ENCODE measurements at regions not wholly inside any gene's neighbourhood (a gene's known extent, or its start where the extent isn't known, plus 50 kb on each side); places are given as distances from the start of the nearest gene placed in this dataset.
A peak's percentile ranks its signal among the peaks of the same experiment; 100 is the strongest.

GRCh38 chr6:156181506-156181905 is 595.7 kb upstream of the ARID1B start:
- Histone ChIP-seq H3K4me1 (ENCODE audit: control insufficient read depth in 2 of 2, insufficient read depth in 2 of 2, low read length in 2 of 2) (no peaks in the 10 kb centered on the region), H3K36me3 (ENCODE audit: control insufficient read depth in 2 of 2, insufficient read depth in 2 of 2, low read length in 1 of 2) (no peaks in the 10 kb centered on the region), H3K9me3 (ENCODE audit: control insufficient read depth in 2 of 2, insufficient read depth in 1 of 2, low read length in 1 of 2) (no peaks in the 10 kb centered on the region), H3K4me3 (ENCODE audit: low read length in 2 of 2) (no peak overlapping the region), H3K27ac (ENCODE audit: low read depth in 1 of 2, low read length in 1 of 2) (no peak overlapping the region), H3K27me3 (ENCODE audit: control insufficient read depth in 2 of 2, insufficient read depth in 1 of 2, low read length in 1 of 2) (no peaks in the 10 kb centered on the region)
- 98% methylated on average over 6 of the region's 6 CpGs for WGBS
- no peak for DNase-seq (ENCODE audit: low read depth in 6 of 9, low spot score in 9 of 9)

- Histone ChIP-seq H3K4me1 (ENCODE audit: control insufficient read depth in 2 of 2, insufficient read depth in 2 of 2, low read length in 2 of 2) (no peaks in the 10 kb centered on the region), H3K36me3 (ENCODE audit: control insufficient read depth in 2 of 2, insufficient read depth in 2 of 2, low read length in 1 of 2) (no peaks in the 10 kb centered on the region), H3K4me3 (ENCODE audit: low read length in 2 of 2) (no peak overlapping the region), H3K27me3 (ENCODE audit: control insufficient read depth in 2 of 2, insufficient read depth in 1 of 2, low read length in 1 of 2) (no peaks in the 10 kb centered on the region), H3K9me3 (ENCODE audit: control insufficient read depth in 2 of 2, insufficient read depth in 1 of 2, low read length in 1 of 2) (no peaks in the 10 kb centered on the region), H3K27ac (ENCODE audit: low read depth in 1 of 2, low read length in 1 of 2) (no peak overlapping the region)
- WGBS: 77% methylated on average over 12 of the region's 12 CpGs
- DNase-seq (ENCODE audit: low read depth in 6 of 9, low spot score in 9 of 9): no peak
These were observed 601.2 kb upstream of the ARID1B start for GRCh38 chr6:156175971-156176421.

- H3K9me3 ChIP-seq (ENCODE audit: control insufficient read depth in 2 of 2, insufficient read depth in 1 of 2, low read length in 1 of 2): no peaks in the 10 kb centered on the region
- WGBS: 87% methylated on average over 3 of the region's 3 CpGs
- no peak for DNase-seq (ENCODE audit: low read depth in 6 of 9, low spot score in 9 of 9)
- no peaks in the 10 kb centered on the region for H3K27me3 ChIP-seq (ENCODE audit: control insufficient read depth in 2 of 2, insufficient read depth in 1 of 2, low read length in 1 of 2)
- no peaks in the 10 kb centered on the region for H3K4me1 ChIP-seq (ENCODE audit: control insufficient read depth in 2 of 2, insufficient read depth in 2 of 2, low read length in 2 of 2)
- H3K36me3 ChIP-seq (ENCODE audit: control insufficient read depth in 2 of 2, insufficient read depth in 2 of 2, low read length in 1 of 2): no peaks in the 10 kb centered on the region
- H3K4me3 ChIP-seq (ENCODE audit: low read length in 2 of 2): no peak overlapping the region
- no peak overlapping the region for H3K27ac ChIP-seq (ENCODE audit: low read depth in 1 of 2, low read length in 1 of 2)
These were observed 601.7 kb upstream of the ARID1B start for GRCh38 chr6:156175433-156175832.

GRCh38 chr6:156174031-156174890 is 602.9 kb upstream of the ARID1B start:
- WGBS: 97% methylated on average over 11 of the region's 11 CpGs
- Histone ChIP-seq H3K27me3 (ENCODE audit: control insufficient read depth in 2 of 2, insufficient read depth in 1 of 2, low read length in 1 of 2) (no peaks in the 10 kb centered on the region), H3K36me3 (ENCODE audit: control insufficient read depth in 2 of 2, insufficient read depth in 2 of 2, low read length in 1 of 2) (no peaks in the 10 kb centered on the region), H3K4me1 (ENCODE audit: control insufficient read depth in 2 of 2, insufficient read depth in 2 of 2, low read length in 2 of 2) (no peaks in the 10 kb centered on the region), H3K9me3 (ENCODE audit: control insufficient read depth in 2 of 2, insufficient read depth in 1 of 2, low read length in 1 of 2) (no peaks in the 10 kb centered on the region), H3K4me3 (ENCODE audit: low read length in 2 of 2) (no peak overlapping the region), H3K27ac (ENCODE audit: low read depth in 1 of 2, low read length in 1 of 2) (no peak overlapping the region)
- no peak for DNase-seq (ENCODE audit: low read depth in 6 of 9, low spot score in 9 of 9)

GRCh38 chr6:156169371-156169770 is 607.8 kb upstream of the ARID1B start:
- H3K36me3 ChIP-seq (ENCODE audit: control insufficient read depth in 2 of 2, insufficient read depth in 2 of 2, low read length in 1 of 2): no peaks in the 10 kb centered on the region
- no peak overlapping the region for H3K27ac ChIP-seq (ENCODE audit: low read depth in 1 of 2, low read length in 1 of 2)
- H3K4me1 ChIP-seq (ENCODE audit: control insufficient read depth in 2 of 2, insufficient read depth in 2 of 2, low read length in 2 of 2): peaks cover 0 to 13% of the 10 kb centered on the region in 2 donors
- no peak for DNase-seq (ENCODE audit: low read depth in 6 of 9, low spot score in 9 of 9)
- H3K4me3 ChIP-seq (ENCODE audit: low read length in 2 of 2): no peak overlapping the region
- 35% methylated on average over 1 of the region's 1 CpG for WGBS
- no peaks in the 10 kb centered on the region for H3K9me3 ChIP-seq (ENCODE audit: control insufficient read depth in 2 of 2, insufficient read depth in 1 of 2, low read length in 1 of 2)
- no peaks in the 10 kb centered on the region for H3K27me3 ChIP-seq (ENCODE audit: control insufficient read depth in 2 of 2, insufficient read depth in 1 of 2, low read length in 1 of 2)

- Histone ChIP-seq H3K36me3 (ENCODE audit: control insufficient read depth in 2 of 2, insufficient read depth in 2 of 2, low read length in 1 of 2) (no peaks in the 10 kb centered on the region), H3K9me3 (ENCODE audit: control insufficient read depth in 2 of 2, insufficient read depth in 1 of 2, low read length in 1 of 2) (no peaks in the 10 kb centered on the region), H3K4me1 (ENCODE audit: control insufficient read depth in 2 of 2, insufficient read depth in 2 of 2, low read length in 2 of 2) (peaks cover 6 to 20% of the 10 kb centered on the region in 2 donors), H3K4me3 (ENCODE audit: low read length in 2 of 2) (peak overlapping the region in 1 of 2 donors; percentile 8), H3K27me3 (ENCODE audit: control insufficient read depth in 2 of 2, insufficient read depth in 1 of 2, low read length in 1 of 2) (no peaks in the 10 kb centered on the region), H3K27ac (ENCODE audit: low read depth in 1 of 2, low read length in 1 of 2) (peak overlapping the region; percentile 62 to 65)
- 20% methylated on average over 7 of the region's 7 CpGs for WGBS
- no peak for DNase-seq (ENCODE audit: low read depth in 6 of 9, low spot score in 9 of 9)
These were observed 609.5 kb upstream of the ARID1B start for GRCh38 chr6:156167625-156168071.

- peak overlapping the region; percentile 43 to 65 for H3K27ac ChIP-seq (ENCODE audit: low read depth in 1 of 2, low read length in 1 of 2)
- WGBS: 45% methylated on average over 7 of the region's 7 CpGs
- no peaks in the 10 kb centered on the region for H3K27me3 ChIP-seq (ENCODE audit: control insufficient read depth in 2 of 2, insufficient read depth in 1 of 2, low read length in 1 of 2)
- no peaks in the 10 kb centered on the region for H3K9me3 ChIP-seq (ENCODE audit: control insufficient read depth in 2 of 2, insufficient read depth in 1 of 2, low read length in 1 of 2)
- DNase-seq (ENCODE audit: low read depth in 6 of 9, low spot score in 9 of 9): no peak
- peak overlapping the region in 1 of 2 donors; percentile 8 for H3K4me3 ChIP-seq (ENCODE audit: low read length in 2 of 2)
- H3K4me1 ChIP-seq (ENCODE audit: control insufficient read depth in 2 of 2, insufficient read depth in 2 of 2, low read length in 2 of 2): peaks cover 6 to 20% of the 10 kb centered on the region in 2 donors
- H3K36me3 ChIP-seq (ENCODE audit: control insufficient read depth in 2 of 2, insufficient read depth in 2 of 2, low read length in 1 of 2): no peaks in the 10 kb centered on the region
These were observed 610.1 kb upstream of the ARID1B start for GRCh38 chr6:156167016-156167624.

GRCh38 chr6:156166093-156166492 is 611.1 kb upstream of the ARID1B start:
- H3K9me3 ChIP-seq (ENCODE audit: control insufficient read depth in 2 of 2, insufficient read depth in 1 of 2, low read length in 1 of 2): no peaks in the 10 kb centered on the region
- no peak for DNase-seq (ENCODE audit: low read depth in 6 of 9, low spot score in 9 of 9)
- H3K36me3 ChIP-seq (ENCODE audit: control insufficient read depth in 2 of 2, insufficient read depth in 2 of 2, low read length in 1 of 2): no peaks in the 10 kb centered on the region
- whole genome bisulfite sequencing: 89% methylated on average over 4 of the region's 4 CpGs
- H3K4me3 ChIP-seq (ENCODE audit: low read length in 2 of 2): no peak overlapping the region
- H3K27me3 ChIP-seq (ENCODE audit: control insufficient read depth in 2 of 2, insufficient read depth in 1 of 2, low read length in 1 of 2): no peaks in the 10 kb centered on the region
- H3K27ac ChIP-seq (ENCODE audit: low read depth in 1 of 2, low read length in 1 of 2): no peak overlapping the region
- H3K4me1 ChIP-seq (ENCODE audit: control insufficient read depth in 2 of 2, insufficient read depth in 2 of 2, low read length in 2 of 2): peaks cover 6 to 20% of the 10 kb centered on the region in 2 donors

- WGBS: 64% methylated on average over 4 of the region's 4 CpGs
- H3K4me3 ChIP-seq (ENCODE audit: low read length in 2 of 2): no peak overlapping the region
These were observed 612.3 kb upstream of the ARID1B start for GRCh38 chr6:156164701-156165452.

More at GRCh38 chr6:156164701-156165452, 612.3 kb upstream of the ARID1B start:
- no peak for DNase-seq (ENCODE audit: low read depth in 6 of 9, low spot score in 9 of 9)
- H3K4me1 ChIP-seq (ENCODE audit: control insufficient read depth in 2 of 2, insufficient read depth in 2 of 2, low read length in 2 of 2): peaks cover 6 to 20% of the 10 kb centered on the region in 2 donors
- H3K9me3 ChIP-seq (ENCODE audit: control insufficient read depth in 2 of 2, insufficient read depth in 1 of 2, low read length in 1 of 2): no peaks in the 10 kb centered on the region
- H3K36me3 ChIP-seq (ENCODE audit: control insufficient read depth in 2 of 2, insufficient read depth in 2 of 2, low read length in 1 of 2): no peaks in the 10 kb centered on the region
- no peak overlapping the region for H3K27ac ChIP-seq (ENCODE audit: low read depth in 1 of 2, low read length in 1 of 2)
- no peaks in the 10 kb centered on the region for H3K27me3 ChIP-seq (ENCODE audit: control insufficient read depth in 2 of 2, insufficient read depth in 1 of 2, low read length in 1 of 2)
